H1 (cell line): ENCODE measurements at regions not wholly inside any gene's neighbourhood (a gene's known extent, or its start where the extent isn't known, plus 50 kb on each side); places are given as distances from the start of the nearest gene placed in this dataset.

Experiments used
- JUN ChIP-seq: IDR thresholded peaks from 2 replicates; pipeline ENCODE4 v1.6.1; 2011; ENCODE audit warnings: low read depth, mild to moderate bottlenecking, improper control_type of control experiment, low read length
- SP4 ChIP-seq: IDR thresholded peaks from 2 replicates; pipeline ENCODE4 v1.6.1; 2012; ENCODE audit warnings: low read length, inconsistent platforms

GRCh38 chr6:87848616-87849015 lies 146.6 kb upstream of the AKIRIN2 start (continued):
- TF ChIP-seq JUN: no peak
- TF ChIP-seq SP4: no peak
